ENCODE measurements at regions not wholly inside any gene's neighbourhood (a gene's known extent, or its start where the extent isn't known, plus 50 kb on each side); places are given as distances from the start of the nearest gene placed in this dataset.
"Not testable (repeated sequence)": the region's sequence is repeated elsewhere in the genome, so short reads cannot be mapped to it uniquely, and the experiment has no call there.

DNA sequence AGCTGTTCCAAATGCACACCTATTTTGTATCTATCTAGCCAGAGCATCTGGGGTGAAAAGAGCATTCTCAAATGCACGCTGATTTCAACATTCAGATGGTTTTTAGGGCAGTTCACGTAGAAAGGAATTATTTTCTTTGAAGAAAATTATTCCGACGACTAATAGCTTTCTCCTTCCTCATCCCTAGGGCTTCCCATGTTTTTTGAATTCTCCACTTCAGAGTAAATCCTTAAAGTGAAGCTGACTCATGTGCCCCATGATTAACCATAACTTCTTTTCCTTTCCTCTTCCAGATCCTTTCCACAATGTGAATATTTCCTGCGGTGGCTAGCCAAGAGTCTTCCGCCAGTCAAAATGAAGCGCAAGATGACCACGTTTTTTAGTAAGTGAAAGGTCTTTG is 86.7 kb upstream of the PDHA1 start (continued):
- TF ChIP-seq, protein P1, sequence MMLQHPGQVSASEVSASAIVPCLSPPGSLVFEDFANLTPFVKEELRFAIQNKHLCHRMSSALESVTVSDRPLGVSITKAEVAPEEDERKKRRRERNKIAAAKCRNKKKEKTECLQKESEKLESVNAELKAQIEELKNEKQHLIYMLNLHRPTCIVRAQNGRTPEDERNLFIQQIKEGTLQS (CRISPR knock-in tag; conservative IDR thresholded peaks at IDR 0.05): no peak

DNA sequence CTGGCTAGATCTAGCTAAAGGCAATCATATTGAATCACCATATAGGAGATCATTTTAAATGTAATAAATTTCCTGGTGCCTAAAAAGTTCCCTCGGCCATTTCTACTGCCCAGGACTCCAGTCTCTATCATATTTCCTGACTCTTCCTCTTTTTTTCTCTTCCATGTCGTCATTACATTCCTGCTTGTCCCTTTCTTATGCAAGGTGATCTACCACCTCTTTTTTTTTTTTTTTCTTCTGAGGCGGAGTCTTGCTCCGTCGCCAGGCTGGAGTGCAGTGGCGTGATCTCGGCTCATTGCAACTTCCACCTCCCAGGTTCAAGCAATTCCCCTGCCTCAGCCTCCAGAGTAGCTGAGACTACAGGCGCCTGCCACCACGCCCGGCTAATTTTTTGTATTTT is 82.7 kb upstream of the PDHA1 start:
- H3K36me3 Mint-ChIP-seq; H3K27me3 Mint-ChIP-seq (ENCODE audit: low read depth); H3K9me3 Mint-ChIP-seq; CTCF ChIA-PET; POLR2A ChIA-PET; DNase-seq (ENCODE audit: low spot score): not testable (repeated sequence)
- peak overlapping the region; percentile 85 for H3K27ac Mint-ChIP-seq
- H3K4me3 Mint-ChIP-seq: peak overlapping the region; percentile 10; the same call in 1 of the 2 replicates
- peak; percentile 68 for ATAC-seq
- peaks cover 16% of the 10 kb centered on the region for H3K4me1 Mint-ChIP-seq

DNA sequence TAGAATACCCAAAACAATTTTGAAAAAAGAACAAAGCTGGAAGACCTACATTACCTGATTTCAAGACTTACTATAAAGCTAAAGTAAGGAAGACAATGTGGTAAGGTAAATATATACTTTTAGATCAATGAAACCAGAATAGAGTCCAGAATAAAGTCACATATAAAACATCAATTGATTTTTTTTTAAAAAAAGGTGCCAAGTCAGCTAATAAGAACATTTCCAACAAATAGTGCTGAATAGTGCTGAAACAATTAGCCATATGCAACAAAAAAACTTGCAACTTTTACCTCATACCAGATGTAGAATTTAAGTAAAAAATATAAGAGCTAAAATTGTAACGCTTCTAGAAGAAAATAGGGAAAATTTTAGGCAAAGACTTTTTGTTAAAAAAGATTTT is 73.0 kb upstream of the PDHA1 start:
- peaks cover 6% of the 10 kb centered on the region; the same call in 1 of the 2 replicates for H3K4me1 Mint-ChIP-seq
- CTCF ChIA-PET: no interaction called here

More for the DNA sequence above, 73.0 kb upstream of the PDHA1 start:
- no peaks in the 10 kb centered on the region for H3K36me3 Mint-ChIP-seq
- POLR2A ChIA-PET: no interaction called here
- H3K4me3 Mint-ChIP-seq: no peak overlapping the region
- TF ChIP-seq HMGA2 (CRISPR knock-in tag; IDR thresholded peaks at IDR 0.05) (no peak), EMX1 (CRISPR knock-in tag; IDR thresholded peaks at IDR 0.05) (no peak), NFATC4 (CRISPR knock-in tag; IDR thresholded peaks at IDR 0.05) (no peak), ZNF396 (CRISPR knock-in tag; IDR thresholded peaks at IDR 0.05; ENCODE audit: borderline replicate concordance) (no peak), ZNF317 (CRISPR knock-in tag; IDR thresholded peaks at IDR 0.05; ENCODE audit: borderline replicate concordance, low read depth) (no peak), TP53 (CRISPR knock-in tag; IDR thresholded peaks at IDR 0.05) (no peak), ZNF671 (CRISPR knock-in tag; IDR thresholded peaks at IDR 0.05) (no peak), ZBTB21 (CRISPR knock-in tag; IDR thresholded peaks at IDR 0.05; ENCODE audit: borderline replicate concordance) (no peak), SMAD4 (CRISPR knock-in tag; IDR thresholded peaks at IDR 0.05) (no peak), ESRRA (CRISPR knock-in tag; IDR thresholded peaks at IDR 0.05; ENCODE audit: borderline replicate concordance) (no peak), ZNF263 (CRISPR knock-in tag; IDR thresholded peaks at IDR 0.05; ENCODE audit: low read depth) (no peak), JAZF1 (CRISPR knock-in tag; IDR thresholded peaks at IDR 0.05) (no peak)
- TF ChIP-seq, protein P2, sequence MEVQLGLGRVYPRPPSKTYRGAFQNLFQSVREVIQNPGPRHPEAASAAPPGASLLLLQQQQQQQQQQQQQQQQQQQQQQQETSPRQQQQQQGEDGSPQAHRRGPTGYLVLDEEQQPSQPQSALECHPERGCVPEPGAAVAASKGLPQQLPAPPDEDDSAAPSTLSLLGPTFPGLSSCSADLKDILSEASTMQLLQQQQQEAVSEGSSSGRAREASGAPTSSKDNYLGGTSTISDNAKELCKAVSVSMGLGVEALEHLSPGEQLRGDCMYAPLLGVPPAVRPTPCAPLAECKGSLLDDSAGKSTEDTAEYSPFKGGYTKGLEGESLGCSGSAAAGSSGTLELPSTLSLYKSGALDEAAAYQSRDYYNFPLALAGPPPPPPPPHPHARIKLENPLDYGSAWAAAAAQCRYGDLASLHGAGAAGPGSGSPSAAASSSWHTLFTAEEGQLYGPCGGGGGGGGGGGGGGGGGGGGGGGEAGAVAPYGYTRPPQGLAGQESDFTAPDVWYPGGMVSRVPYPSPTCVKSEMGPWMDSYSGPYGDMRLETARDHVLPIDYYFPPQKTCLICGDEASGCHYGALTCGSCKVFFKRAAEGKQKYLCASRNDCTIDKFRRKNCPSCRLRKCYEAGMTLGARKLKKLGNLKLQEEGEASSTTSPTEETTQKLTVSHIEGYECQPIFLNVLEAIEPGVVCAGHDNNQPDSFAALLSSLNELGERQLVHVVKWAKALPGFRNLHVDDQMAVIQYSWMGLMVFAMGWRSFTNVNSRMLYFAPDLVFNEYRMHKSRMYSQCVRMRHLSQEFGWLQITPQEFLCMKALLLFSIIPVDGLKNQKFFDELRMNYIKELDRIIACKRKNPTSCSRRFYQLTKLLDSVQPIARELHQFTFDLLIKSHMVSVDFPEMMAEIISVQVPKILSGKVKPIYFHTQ (CRISPR knock-in tag; IDR thresholded peaks at IDR 0.05): no peak
- TF ChIP-seq, protein P3, sequence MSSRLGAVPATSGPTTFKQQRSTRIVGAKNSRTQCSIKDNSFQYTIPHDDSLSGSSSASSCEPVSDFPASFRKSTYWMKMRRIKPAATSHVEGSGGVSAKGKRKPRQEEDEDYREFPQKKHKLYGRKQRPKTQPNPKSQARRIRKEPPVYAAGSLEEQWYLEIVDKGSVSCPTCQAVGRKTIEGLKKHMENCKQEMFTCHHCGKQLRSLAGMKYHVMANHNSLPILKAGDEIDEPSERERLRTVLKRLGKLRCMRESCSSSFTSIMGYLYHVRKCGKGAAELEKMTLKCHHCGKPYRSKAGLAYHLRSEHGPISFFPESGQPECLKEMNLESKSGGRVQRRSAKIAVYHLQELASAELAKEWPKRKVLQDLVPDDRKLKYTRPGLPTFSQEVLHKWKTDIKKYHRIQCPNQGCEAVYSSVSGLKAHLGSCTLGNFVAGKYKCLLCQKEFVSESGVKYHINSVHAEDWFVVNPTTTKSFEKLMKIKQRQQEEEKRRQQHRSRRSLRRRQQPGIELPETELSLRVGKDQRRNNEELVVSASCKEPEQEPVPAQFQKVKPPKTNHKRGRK (CRISPR knock-in tag; IDR thresholded peaks at IDR 0.05; ENCODE audit: borderline replicate concordance): no peak
- TF ChIP-seq, protein P4, sequence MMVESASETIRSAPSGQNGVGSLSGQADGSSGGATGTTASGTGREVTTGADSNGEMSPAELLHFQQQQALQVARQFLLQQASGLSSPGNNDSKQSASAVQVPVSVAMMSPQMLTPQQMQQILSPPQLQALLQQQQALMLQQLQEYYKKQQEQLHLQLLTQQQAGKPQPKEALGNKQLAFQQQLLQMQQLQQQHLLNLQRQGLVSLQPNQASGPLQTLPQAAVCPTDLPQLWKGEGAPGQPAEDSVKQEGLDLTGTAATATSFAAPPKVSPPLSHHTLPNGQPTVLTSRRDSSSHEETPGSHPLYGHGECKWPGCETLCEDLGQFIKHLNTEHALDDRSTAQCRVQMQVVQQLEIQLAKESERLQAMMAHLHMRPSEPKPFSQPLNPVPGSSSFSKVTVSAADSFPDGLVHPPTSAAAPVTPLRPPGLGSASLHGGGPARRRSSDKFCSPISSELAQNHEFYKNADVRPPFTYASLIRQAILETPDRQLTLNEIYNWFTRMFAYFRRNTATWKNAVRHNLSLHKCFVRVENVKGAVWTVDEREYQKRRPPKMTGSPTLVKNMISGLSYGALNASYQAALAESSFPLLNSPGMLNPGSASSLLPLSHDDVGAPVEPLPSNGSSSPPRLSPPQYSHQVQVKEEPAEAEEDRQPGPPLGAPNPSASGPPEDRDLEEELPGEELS (CRISPR knock-in tag; IDR thresholded peaks at IDR 0.05): no peak
- TF ChIP-seq, protein P5, sequence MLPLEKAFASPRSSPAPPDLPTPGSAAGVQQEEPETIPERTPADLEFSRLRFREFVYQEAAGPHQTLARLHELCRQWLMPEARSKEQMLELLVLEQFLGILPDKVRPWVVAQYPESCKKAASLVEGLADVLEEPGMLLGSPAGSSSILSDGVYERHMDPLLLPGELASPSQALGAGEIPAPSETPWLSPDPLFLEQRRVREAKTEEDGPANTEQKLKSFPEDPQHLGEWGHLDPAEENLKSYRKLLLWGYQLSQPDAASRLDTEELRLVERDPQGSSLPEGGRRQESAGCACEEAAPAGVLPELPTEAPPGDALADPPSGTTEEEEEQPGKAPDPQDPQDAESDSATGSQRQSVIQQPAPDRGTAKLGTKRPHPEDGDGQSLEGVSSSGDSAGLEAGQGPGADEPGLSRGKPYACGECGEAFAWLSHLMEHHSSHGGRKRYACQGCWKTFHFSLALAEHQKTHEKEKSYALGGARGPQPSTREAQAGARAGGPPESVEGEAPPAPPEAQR (CRISPR knock-in tag; IDR thresholded peaks at IDR 0.05): no peak
- TF ChIP-seq, protein P6, sequence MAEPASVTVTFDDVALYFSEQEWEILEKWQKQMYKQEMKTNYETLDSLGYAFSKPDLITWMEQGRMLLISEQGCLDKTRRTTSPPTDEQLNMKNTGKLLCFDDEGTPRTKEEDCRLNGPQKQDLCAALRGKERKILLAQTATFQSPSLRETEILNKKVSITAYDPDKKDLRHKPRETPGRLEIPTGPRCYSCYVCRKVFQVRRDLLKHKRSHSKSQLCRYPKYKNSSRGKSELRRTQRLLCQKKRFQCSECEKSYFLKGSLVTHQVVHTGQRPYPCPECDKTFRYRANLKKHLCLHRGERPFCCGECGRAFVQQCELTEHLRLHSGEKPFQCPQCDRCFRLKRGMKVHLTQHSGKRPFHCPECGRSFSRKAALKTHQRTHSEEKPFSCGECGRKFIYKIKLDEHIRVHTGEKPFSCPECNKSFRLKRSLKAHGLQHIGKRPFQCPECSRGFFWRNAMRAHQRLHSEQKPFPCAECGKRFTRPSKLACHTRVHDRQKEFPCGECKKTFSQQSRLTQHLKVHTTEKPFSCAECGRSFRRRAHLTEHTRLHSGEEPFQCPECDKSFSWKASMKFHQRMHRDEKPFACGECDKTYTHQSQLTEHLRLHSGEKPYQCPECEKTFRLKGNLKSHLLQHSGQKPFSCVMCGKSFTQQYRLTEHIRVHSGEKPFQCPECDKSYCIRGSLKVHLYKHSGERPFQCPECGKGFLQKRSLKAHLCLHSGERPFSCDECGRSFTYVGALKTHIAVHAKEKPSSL (CRISPR knock-in tag; conservative IDR thresholded peaks at IDR 0.05): no peak
- TF ChIP-seq, protein P7, sequence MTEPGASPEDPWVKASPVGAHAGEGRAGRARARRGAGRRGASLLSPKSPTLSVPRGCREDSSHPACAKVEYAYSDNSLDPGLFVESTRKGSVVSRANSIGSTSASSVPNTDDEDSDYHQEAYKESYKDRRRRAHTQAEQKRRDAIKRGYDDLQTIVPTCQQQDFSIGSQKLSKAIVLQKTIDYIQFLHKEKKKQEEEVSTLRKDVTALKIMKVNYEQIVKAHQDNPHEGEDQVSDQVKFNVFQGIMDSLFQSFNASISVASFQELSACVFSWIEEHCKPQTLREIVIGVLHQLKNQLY (CRISPR knock-in tag; IDR thresholded peaks at IDR 0.05): no peak
- TF ChIP-seq, protein P8, sequence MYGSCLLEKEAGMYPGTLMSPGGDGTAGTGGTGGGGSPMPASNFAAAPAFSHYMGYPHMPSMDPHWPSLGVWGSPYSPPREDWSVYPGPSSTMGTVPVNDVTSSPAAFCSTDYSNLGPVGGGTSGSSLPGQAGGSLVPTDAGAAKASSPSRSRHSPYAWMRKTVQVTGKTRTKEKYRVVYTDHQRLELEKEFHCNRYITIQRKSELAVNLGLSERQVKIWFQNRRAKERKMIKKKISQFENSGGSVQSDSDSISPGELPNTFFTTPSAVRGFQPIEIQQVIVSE (CRISPR knock-in tag; IDR thresholded peaks at IDR 0.05; ENCODE audit: borderline replicate concordance): no peak
- H3K9me3 Mint-ChIP-seq: no peaks in the 10 kb centered on the region
- no peaks in the 10 kb centered on the region for H3K27me3 Mint-ChIP-seq (ENCODE audit: low read depth)
- DNase-seq (ENCODE audit: low spot score) (no peak), ATAC-seq (no peak)
- H3K27ac Mint-ChIP-seq: no peak overlapping the region
